Erythroblast (primary cell): ENCODE measurements at regions not wholly inside any gene's neighbourhood (a gene's known extent, or its start where the extent isn't known, plus 50 kb on each side); places are given as distances from the start of the nearest gene placed in this dataset.

Experiments used
- GATA1 ChIP-seq: IDR thresholded peaks from 2 replicates; pipeline ENCODE4 v1.6.1; 2011; ENCODE audit warnings: low read depth, mild to moderate bottlenecking, control low read depth, low read length, moderate library complexity
- POLR2A ChIP-seq: IDR thresholded peaks from 2 replicates; pipeline ENCODE4 v1.6.1; 2011; ENCODE audit warnings: mild to moderate bottlenecking, low read length

DNA sequence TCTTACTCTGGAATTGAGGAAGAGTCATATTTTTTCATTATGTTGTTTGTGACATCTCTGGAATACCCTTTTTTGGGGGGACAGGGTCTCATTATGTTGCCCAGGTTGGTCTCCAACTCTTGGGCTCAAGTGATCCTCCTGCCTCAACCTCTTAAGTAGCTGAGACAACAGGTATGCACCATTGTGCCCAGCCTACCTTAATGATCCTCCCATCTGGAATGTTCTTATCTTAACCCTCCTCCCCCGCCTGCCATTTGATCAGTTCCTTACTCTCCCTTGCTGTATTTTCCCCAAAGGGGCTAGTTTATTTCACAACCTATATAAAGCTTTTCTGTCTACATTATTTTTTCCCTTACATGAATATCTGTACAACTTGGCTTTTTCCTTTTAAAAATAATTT is 594.7 kb downstream of the METTL15 start:
- TF ChIP-seq POLR2A (no peak), GATA1 (no peak)
